HepG2 (cell line): ENCODE measurements at regions not wholly inside any gene's neighbourhood (a gene's known extent, or its start where the extent isn't known, plus 50 kb on each side); places are given as distances from the start of the nearest gene placed in this dataset.

ENCODE experiments used
- BRD4 ChIP-seq: sonication (generic); formaldehyde crosslinking; IDR thresholded peaks from 2 replicates; pipeline ENCODE4 v1.4.0; 2020; ENCODE audit warnings: missing genetic modification reagents
- ESRRA ChIP-seq: sonication (generic); formaldehyde crosslinking; IDR thresholded peaks from 2 replicates; pipeline ENCODE4 v1.5.1; 2020; ENCODE audit warnings: mild to moderate bottlenecking, low read depth, missing genetic modification reagents
- FOXO4 ChIP-seq: sonication (generic); formaldehyde crosslinking; conservative IDR thresholded peaks from 2 replicates; pipeline ENCODE4 v1.8.1; 2023; ENCODE audit warnings: missing genetic modification reagents
- MTF2 ChIP-seq: sonication (generic); formaldehyde crosslinking; IDR thresholded peaks from 2 replicates; pipeline ENCODE4 v1.5.0; 2020; ENCODE audit warnings: missing genetic modification reagents, borderline replicate concordance
- RFX5 ChIP-seq: IDR thresholded peaks from 2 replicates; pipeline ENCODE4 v1.6.1; 2011; ENCODE audit warnings: low read depth, low read length, improper control_type of control experiment
- RXRA ChIP-seq: sonication (generic); formaldehyde crosslinking; IDR thresholded peaks from 2 replicates; pipeline ENCODE4 v1.5.1; 2020; ENCODE audit warnings: missing genetic modification reagents
- SIN3A ChIP-seq: IDR thresholded peaks from 2 replicates; pipeline ENCODE4 v1.6.1; 2011; ENCODE audit warnings: low read depth, mild to moderate bottlenecking, control low read depth, low read length, borderline replicate concordance
- TARDBP ChIP-seq: sonication (generic); formaldehyde crosslinking; IDR thresholded peaks from 2 replicates; pipeline ENCODE4 v1.8.0; 2022; ENCODE audit warnings: mild to moderate bottlenecking, missing genetic modification reagents
- ZMYM2 ChIP-seq: sonication (generic); formaldehyde crosslinking; IDR thresholded peaks from 2 replicates; pipeline ENCODE4 v1.8.0; 2022; ENCODE audit warnings: mild to moderate bottlenecking, missing genetic modification reagents
- ZNF263 ChIP-seq: sonication (generic); formaldehyde crosslinking; IDR thresholded peaks from 2 replicates; pipeline ENCODE4 v1.4.0; 2020; ENCODE audit warnings: missing genetic modification reagents
- ZNF275 ChIP-seq: sonication (generic); formaldehyde crosslinking; IDR thresholded peaks from 2 replicates; pipeline ENCODE4 v1.8.0; 2022; ENCODE audit warnings: missing genetic modification reagents, mild to moderate bottlenecking, inconsistent platforms, borderline replicate concordance
- ZNF503 ChIP-seq: sonication (generic); formaldehyde crosslinking; IDR thresholded peaks from 2 replicates; pipeline ENCODE4 v1.4.0; 2020; ENCODE audit warnings: missing genetic modification reagents
- ZNF616 ChIP-seq: sonication (generic); formaldehyde crosslinking; IDR thresholded peaks from 2 replicates; pipeline ENCODE4 v1.5.0; 2020; ENCODE audit warnings: low read depth, mild to moderate bottlenecking, missing genetic modification reagents
- ZNF777 ChIP-seq: sonication (generic); formaldehyde crosslinking; IDR thresholded peaks from 2 replicates; pipeline ENCODE4 v1.4.0; 2020; ENCODE audit warnings: missing genetic modification reagents
- ZZZ3 ChIP-seq: sonication (generic); formaldehyde crosslinking; IDR thresholded peaks from 2 replicates; pipeline ENCODE4 v1.4.0; 2020; ENCODE audit warnings: missing genetic modification reagents, mild to moderate bottlenecking, borderline replicate concordance
- TF ChIP-seq, protein P1 (sequence below): sonication (generic); formaldehyde crosslinking; IDR thresholded peaks from 2 replicates; pipeline ENCODE4 v1.4.0; 2020; ENCODE audit warnings: missing genetic modification reagents, borderline replicate concordance
- TF ChIP-seq, protein P2 (sequence below): sonication (generic); formaldehyde crosslinking; IDR thresholded peaks from 2 replicates; pipeline ENCODE4 v1.4.0; 2020; ENCODE audit warnings: missing genetic modification reagents

- TF ChIP-seq ZNF503 (CRISPR knock-in tag): peak; percentile 96
- peak; percentile 88 for TF ChIP-seq RXRA (CRISPR knock-in tag)
- no peak for TF ChIP-seq SIN3A
- peak; percentile 88 for TF ChIP-seq ESRRA (CRISPR knock-in tag)
- no peak for TF ChIP-seq BRD4 (CRISPR knock-in tag)
- TF ChIP-seq MTF2: no peak
- 0 out of 2 replicates have a peak, but pooled peaks have one; percentile 29 for TF ChIP-seq ZZZ3 (CRISPR knock-in tag)
- TF ChIP-seq ZMYM2 (CRISPR knock-in tag): peak; percentile 69
- TF ChIP-seq FOXO4 (CRISPR knock-in tag): no peak
- no peak for TF ChIP-seq ZNF616 (CRISPR knock-in tag)
- TF ChIP-seq ZNF263 (CRISPR knock-in tag): peak; percentile 67
- peak; percentile 56; the same call in 1 of the 2 replicates for TF ChIP-seq ZNF275 (CRISPR knock-in tag)
- TF ChIP-seq, protein P1, sequence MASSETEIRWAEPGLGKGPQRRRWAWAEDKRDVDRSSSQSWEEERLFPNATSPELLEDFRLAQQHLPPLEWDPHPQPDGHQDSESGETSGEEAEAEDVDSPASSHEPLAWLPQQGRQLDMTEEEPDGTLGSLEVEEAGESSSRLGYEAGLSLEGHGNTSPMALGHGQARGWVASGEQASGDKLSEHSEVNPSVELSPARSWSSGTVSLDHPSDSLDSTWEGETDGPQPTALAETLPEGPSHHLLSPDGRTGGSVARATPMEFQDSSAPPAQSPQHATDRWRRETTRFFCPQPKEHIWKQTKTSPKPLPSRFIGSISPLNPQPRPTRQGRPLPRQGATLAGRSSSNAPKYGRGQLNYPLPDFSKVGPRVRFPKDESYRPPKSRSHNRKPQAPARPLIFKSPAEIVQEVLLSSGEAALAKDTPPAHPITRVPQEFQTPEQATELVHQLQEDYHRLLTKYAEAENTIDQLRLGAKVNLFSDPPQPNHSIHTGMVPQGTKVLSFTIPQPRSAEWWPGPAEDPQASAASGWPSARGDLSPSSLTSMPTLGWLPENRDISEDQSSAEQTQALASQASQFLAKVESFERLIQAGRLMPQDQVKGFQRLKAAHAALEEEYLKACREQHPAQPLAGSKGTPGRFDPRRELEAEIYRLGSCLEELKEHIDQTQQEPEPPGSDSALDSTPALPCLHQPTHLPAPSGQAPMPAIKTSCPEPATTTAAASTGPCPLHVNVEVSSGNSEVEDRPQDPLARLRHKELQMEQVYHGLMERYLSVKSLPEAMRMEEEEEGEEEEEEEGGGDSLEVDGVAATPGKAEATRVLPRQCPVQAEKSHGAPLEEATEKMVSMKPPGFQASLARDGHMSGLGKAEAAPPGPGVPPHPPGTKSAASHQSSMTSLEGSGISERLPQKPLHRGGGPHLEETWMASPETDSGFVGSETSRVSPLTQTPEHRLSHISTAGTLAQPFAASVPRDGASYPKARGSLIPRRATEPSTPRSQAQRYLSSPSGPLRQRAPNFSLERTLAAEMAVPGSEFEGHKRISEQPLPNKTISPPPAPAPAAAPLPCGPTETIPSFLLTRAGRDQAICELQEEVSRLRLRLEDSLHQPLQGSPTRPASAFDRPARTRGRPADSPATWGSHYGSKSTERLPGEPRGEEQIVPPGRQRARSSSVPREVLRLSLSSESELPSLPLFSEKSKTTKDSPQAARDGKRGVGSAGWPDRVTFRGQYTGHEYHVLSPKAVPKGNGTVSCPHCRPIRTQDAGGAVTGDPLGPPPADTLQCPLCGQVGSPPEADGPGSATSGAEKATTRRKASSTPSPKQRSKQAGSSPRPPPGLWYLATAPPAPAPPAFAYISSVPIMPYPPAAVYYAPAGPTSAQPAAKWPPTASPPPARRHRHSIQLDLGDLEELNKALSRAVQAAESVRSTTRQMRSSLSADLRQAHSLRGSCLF (CRISPR knock-in tag): no peak
- TF ChIP-seq TARDBP (CRISPR knock-in tag): peak; percentile 84
- TF ChIP-seq, protein P2, sequence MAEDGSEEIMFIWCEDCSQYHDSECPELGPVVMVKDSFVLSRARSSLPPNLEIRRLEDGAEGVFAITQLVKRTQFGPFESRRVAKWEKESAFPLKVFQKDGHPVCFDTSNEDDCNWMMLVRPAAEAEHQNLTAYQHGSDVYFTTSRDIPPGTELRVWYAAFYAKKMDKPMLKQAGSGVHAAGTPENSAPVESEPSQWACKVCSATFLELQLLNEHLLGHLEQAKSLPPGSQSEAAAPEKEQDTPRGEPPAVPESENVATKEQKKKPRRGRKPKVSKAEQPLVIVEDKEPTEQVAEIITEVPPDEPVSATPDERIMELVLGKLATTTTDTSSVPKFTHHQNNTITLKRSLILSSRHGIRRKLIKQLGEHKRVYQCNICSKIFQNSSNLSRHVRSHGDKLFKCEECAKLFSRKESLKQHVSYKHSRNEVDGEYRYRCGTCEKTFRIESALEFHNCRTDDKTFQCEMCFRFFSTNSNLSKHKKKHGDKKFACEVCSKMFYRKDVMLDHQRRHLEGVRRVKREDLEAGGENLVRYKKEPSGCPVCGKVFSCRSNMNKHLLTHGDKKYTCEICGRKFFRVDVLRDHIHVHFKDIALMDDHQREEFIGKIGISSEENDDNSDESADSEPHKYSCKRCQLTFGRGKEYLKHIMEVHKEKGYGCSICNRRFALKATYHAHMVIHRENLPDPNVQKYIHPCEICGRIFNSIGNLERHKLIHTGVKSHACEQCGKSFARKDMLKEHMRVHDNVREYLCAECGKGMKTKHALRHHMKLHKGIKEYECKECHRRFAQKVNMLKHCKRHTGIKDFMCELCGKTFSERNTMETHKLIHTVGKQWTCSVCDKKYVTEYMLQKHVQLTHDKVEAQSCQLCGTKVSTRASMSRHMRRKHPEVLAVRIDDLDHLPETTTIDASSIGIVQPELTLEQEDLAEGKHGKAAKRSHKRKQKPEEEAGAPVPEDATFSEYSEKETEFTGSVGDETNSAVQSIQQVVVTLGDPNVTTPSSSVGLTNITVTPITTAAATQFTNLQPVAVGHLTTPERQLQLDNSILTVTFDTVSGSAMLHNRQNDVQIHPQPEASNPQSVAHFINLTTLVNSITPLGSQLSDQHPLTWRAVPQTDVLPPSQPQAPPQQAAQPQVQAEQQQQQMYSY (CRISPR knock-in tag): peak; percentile 56; the same call in 1 of the 2 replicates
- TF ChIP-seq RFX5: no peak
- TF ChIP-seq ZNF777: no peak
Measured at GRCh38 chr13:40072663-40073120, 417.2 kb downstream of the COG6 start (continued).
